ENCODE measurements at regions not wholly inside any gene's neighbourhood (a gene's known extent, or its start where the extent isn't known, plus 50 kb on each side); places are given as distances from the start of the nearest gene placed in this dataset.
A peak's percentile ranks its signal among the peaks of the same experiment; 100 is the strongest.
"Not testable (repeated sequence)": the region's sequence is repeated elsewhere in the genome, so short reads cannot be mapped to it uniquely, and the experiment has no call there.

GRCh38 chr14:86104691-86105265, 574.8 kb downstream of the FLRT2 start:
- intact Hi-C loops (cut with DNase I): no loop called here
- DNase-seq: no peak

DNA sequence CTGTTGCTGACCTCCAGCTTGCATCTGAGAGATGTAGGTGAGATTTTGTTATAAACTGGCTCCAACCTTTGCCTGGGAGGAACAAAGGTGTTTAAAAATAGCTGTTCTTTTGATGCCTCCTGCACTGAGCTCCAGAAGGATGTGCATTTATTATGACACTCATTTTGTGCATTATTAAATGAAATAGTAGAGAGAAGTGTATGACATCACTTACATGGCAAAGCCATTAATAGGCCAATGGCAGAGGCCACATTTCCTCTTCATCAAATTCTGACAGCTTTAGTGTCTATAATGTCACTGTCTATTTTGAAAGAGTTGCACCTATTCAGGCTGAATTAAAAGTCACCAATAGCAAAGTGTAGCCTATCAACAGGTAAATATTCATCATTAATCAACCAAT, 564.6 kb downstream of the FLRT2 start:
- intact Hi-C loops (cut with DNase I): no loop called here
- DNase-seq: no peak

- intact Hi-C loops (cut with DNase I): no loop called here
- DNase-seq: no peak
These were observed 561.9 kb downstream of the FLRT2 start for GRCh38 chr14:86091811-86092210.

DNA sequence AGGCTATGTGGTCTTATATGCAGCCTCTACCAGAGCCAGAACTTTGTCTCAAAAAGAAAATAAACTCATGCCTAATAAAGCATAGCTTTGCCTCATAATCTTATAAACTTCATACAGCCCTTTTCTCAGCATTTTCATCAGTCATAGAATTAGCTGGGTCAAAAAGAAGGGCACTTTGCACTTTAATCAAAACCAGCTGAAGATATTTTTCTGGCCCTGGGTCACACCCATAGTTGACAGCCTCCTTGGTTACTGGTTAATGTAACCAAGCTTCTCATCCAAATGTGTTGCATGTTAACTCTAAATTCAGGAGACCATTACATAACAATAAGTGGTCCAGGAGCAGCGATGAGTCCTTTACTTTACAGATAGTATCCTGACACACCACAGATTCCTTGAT, 558.2 kb downstream of the FLRT2 start:
- intact Hi-C loops (cut with DNase I): no loop called here
- DNase-seq: no peak

- intact Hi-C loops (cut with DNase I): no loop called here
- DNase-seq: no peak
These were observed 557.4 kb downstream of the FLRT2 start for GRCh38 chr14:86087377-86087776.

DNA sequence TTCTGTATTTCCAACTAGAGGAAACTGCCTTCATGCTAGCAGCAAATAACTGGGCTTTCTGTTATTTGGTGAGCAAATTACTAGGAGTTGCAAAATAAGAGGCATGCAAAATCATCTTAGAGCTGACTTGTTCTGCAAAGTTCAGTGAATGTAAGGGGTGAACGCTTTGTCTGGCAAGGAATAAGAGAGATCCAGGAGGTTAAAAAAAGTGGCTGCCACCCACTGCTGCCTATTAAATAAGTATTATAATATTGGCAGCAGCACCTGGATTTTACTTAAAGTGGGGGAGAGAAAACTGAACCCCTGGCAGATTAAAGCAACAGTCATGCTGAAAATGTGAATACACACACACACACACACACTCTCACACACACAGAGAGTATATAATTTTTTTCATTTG, 557.0 kb downstream of the FLRT2 start:
- no peak for DNase-seq
- intact Hi-C loops (cut with DNase I): no loop called here

GRCh38 chr14:86084097-86084496, 554.2 kb downstream of the FLRT2 start:
- no peak for DNase-seq
- intact Hi-C loops (cut with DNase I): no loop called here

GRCh38 chr14:86083616-86084015, 553.7 kb downstream of the FLRT2 start:
- intact Hi-C loops (cut with DNase I): no loop called here
- no peak for DNase-seq

DNA sequence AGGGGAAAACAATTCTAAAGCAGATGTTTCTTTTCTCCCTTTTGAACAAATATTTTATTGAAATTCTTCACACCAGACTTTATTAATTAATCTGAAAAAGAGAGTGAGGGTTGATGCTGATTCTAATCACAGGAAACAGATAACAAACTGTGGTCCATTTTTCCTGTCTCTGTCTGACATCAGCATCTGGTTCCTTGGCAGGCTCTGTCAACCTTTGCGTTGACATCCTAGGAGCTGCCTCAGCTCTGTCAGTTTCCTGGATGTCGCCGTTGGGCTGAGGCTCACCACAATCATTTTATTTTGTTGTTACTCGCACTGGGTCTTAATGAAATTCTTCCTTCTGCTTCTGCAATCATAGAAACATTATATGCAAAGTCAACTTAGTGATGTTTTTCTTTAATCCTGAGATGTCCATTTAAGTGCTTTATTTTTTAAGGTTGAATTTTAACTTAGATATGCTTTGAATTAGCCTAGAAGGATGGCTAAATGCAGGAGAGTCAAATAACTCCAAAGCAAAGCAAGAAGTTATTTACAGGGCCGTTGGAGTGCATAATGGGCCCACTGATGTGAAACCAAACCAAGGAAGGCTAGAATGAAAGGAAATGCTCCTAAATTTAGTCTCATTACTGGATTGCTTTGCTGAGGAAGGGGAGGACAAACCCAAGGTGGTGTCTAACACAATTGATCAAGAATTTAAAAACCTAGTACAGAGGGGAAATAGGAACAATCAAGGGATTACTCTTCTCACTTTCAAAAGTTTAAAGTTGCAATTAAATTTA, 542.4 kb downstream of the FLRT2 start:
- DNase-seq: no peak
- intact Hi-C loops (cut with DNase I): no loop called here

- no peak for DNase-seq
- intact Hi-C loops (cut with DNase I): no loop called here
These were observed 536.7 kb downstream of the FLRT2 start for GRCh38 chr14:86066651-86067050.

DNA sequence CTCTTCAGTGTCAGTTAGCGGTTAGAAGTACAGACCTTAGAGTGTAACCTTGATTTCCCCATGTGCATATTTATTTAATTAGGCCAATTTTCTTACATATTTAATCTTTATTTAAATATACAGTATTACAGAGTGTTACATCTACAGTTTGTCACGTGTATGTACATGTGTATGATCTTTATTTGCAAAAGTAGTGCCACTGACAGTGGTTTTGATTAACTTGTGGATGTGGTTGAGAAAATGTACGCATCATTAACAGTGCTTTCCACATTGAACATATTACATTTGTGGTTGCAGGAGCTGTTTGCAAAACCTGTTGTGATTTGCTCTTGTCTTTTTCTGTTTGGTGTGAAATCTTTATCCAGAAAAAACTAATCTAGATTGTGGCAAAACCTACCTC, 535.5 kb downstream of the FLRT2 start:
- intact Hi-C loops (cut with DNase I): no loop called here
- no peak for DNase-seq

DNA sequence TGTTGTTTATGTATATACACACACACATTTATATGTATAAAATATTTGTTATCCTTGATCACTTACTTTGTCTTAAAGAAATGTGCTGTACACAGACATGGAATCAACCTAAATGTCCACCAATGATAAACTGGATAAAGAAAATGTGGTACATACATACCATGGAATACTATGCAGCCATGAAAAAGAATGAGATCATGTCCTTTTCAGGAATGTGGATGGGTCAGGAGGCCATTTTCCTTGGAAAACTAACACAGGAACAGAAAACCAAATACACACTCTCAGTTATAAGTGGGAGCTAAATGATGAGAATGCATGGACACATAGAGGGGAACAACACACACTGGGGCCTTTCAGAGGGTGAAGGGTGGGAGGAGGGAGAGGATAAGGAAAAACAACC, 534.7 kb downstream of the FLRT2 start:
- intact Hi-C loops (cut with DNase I); DNase-seq: not testable (repeated sequence)

- peak in 5 of 10 donors; percentile 13 to 85 (median 26) for DNase-seq
- intact Hi-C loops (cut with DNase I): loop anchor here (5.0 kb wide), 1 partner anchor 200 kb away; no protein-coding TSS in a partner anchor
These were observed 527.2 kb downstream of the FLRT2 start for GRCh38 chr14:86057018-86057667.

DNA sequence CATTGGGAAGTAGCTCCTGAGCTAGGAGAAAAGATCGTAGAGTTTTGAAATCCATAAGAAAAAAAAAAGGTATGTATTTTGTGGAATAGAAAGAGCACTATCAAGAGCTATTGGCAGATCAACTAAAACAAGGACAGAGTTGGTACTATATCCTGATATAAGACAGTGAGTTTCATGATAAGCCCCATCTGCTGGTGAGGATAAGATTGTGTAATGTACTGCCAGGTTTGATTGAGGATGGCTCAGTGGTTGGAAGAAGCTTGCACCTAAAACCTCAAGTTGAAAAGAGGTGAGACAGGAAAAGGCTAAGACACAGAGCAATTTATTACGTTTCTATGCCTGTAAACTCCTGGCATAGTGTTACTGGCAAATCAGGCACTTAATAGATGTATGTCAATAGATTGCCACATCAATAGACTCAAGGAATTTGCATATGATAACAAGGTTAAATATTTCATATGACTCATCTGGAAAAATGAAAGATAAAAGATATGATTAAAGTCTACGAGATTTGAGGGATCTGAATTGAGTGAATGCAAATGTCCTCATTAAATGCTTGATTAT, 525.6 kb downstream of the FLRT2 start:
- intact Hi-C loops (cut with DNase I): loop anchor here (5.0 kb wide), 1 partner anchor 198 kb away; no protein-coding TSS in a partner anchor
- DNase-seq: no peak

GRCh38 chr14:86052868-86053267, 522.9 kb downstream of the FLRT2 start:
- intact Hi-C loops (cut with DNase I): no loop called here
- DNase-seq: no peak

DNA sequence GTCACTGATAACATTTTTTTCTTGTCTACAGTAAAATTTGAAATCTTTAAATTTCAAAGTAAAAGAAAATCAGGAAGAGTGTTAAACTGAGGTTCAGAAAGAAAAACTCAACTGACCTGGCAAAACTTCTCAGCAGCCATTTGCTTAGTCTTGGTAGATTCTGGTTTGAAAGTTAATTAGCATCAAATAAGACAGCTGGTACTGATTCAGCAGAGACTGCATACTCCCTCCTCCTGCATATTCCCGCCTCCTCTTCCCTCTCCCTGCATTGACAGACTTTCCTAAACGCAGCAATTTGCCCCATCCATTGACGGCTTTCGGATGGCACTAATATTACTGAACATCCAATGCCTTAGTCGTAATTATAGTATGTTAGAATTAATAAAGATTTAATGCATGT, 520.8 kb downstream of the FLRT2 start:
- no peak for DNase-seq
- intact Hi-C loops (cut with DNase I): no loop called here

DNA sequence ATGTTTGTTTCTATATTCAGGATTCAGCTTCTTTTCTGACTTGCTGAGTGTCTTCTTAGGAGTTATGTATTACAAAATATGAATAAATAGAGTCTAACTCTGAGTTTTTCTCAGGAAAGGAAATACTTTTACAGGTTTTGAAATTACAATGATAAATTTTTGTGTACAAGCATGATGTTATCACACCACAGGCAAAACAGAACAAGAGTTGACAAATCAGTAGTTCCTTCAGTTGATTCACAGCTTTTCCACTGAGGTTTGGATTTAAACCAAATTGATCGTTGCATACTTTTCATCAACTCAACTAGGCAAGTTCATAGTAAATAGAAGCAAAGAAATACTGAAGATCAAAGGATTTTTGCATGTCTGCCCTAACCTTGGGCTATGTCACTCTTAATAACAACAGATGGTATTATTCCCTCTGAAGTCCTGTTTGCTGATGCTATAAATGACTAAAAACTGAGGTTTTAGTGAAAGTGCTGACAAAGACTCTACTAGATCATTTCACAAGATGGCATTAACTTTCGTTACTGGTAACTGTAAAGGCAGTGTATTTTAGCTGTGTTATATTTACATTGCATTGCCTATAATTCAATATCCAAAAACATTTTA, 520.2 kb downstream of the FLRT2 start:
- DNase-seq: no peak
- intact Hi-C loops (cut with DNase I): no loop called here

DNA sequence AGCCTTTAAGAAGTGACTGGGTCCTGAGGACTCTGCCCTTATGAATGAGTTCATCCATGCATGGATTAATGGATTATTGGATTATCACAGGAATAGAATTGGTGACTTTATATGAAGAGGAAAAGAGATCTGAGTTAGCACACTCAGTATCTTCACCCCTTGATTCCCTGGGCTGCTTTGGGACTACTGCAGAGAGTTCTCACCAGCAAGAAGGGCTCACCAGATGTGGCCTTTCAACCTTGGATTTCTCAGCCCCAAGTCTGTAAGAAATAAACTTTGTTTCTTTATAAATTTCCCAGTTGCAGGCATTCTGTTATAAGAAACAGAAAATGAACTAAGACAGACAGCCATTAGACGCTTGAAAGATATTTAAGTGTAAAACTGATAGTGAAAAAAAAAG, 509.2 kb downstream of the FLRT2 start:
- intact Hi-C loops (cut with DNase I): loop anchor here (5.0 kb wide), 1 partner anchor 182 kb away; no protein-coding TSS in a partner anchor

GRCh38 chr14:86038387-86039042, 508.6 kb downstream of the FLRT2 start:
- DNase-seq: peak in 6 of 10 donors; percentile 7 to 88 (median 37)
- intact Hi-C loops (cut with DNase I): loop anchor here (5.0 kb wide), 1 partner anchor 181 kb away; no protein-coding TSS in a partner anchor

More for the DNA sequence above, 509.2 kb downstream of the FLRT2 start:
- no peak for DNase-seq

GRCh38 chr14:86035882-86036281, 505.9 kb downstream of the FLRT2 start:
- intact Hi-C loops (cut with DNase I): loop anchor here (5.0 kb wide), 1 partner anchor 179 kb away; no protein-coding TSS in a partner anchor
- DNase-seq: no peak

All from posterior cingulate gyrus (tissue), 11 donors.